ENCODE measurements at regions not wholly inside any gene's neighbourhood (a gene's known extent, or its start where the extent isn't known, plus 50 kb on each side); places are given as distances from the start of the nearest gene placed in this dataset.

DNA sequence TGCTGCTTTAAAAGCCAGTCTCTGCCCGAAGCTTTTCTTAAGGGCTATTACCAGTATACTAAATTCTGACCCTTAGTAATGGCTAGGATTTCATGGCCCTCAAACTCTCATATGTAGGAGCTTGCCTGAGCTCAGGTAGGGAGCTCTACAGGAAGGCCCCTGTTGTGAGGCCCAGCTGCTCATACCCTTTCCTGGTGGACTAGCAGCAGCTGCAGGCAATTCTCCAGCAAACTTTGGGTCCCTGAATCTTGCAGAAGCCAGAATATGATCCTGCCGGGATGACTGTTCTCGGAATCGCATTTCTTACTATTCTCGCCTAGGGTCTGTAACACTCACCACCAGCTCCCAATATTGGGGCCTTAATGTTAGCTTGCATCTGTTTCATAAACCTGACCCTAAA is 106.4 kb upstream of the SERTAD2 start:
- 97 to 98% methylated on average over 5 of the region's 5 CpGs for WGBS, 2 donors
- Histone ChIP-seq H3K4me3 (no peak overlapping the region), H3K27me3 (no peaks in the 10 kb centered on the region), H3K27ac (no peak overlapping the region), H3K4me1 (peaks cover 0 to 8% (median under 1%) of the 10 kb centered on the region in 4 donors), H3K36me3 (no peaks in the 10 kb centered on the region), H3K9me3 (no peaks in the 10 kb centered on the region)
- DNase-seq, result no peak
- TF ChIP-seq POLR2A (IDR thresholded peaks at IDR 0.05), result no peak
- TF ChIP-seq POLR2AphosphoS5 (IDR thresholded peaks at IDR 0.05), result no peak
- no peak for TF ChIP-seq EP300 (IDR thresholded peaks at IDR 0.05)
- TF ChIP-seq, protein P1, sequence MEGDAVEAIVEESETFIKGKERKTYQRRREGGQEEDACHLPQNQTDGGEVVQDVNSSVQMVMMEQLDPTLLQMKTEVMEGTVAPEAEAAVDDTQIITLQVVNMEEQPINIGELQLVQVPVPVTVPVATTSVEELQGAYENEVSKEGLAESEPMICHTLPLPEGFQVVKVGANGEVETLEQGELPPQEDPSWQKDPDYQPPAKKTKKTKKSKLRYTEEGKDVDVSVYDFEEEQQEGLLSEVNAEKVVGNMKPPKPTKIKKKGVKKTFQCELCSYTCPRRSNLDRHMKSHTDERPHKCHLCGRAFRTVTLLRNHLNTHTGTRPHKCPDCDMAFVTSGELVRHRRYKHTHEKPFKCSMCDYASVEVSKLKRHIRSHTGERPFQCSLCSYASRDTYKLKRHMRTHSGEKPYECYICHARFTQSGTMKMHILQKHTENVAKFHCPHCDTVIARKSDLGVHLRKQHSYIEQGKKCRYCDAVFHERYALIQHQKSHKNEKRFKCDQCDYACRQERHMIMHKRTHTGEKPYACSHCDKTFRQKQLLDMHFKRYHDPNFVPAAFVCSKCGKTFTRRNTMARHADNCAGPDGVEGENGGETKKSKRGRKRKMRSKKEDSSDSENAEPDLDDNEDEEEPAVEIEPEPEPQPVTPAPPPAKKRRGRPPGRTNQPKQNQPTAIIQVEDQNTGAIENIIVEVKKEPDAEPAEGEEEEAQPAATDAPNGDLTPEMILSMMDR (IDR thresholded peaks at IDR 0.05), result no peak
- intact Hi-C loops (cut with DNase I), result no loop called here

DNA sequence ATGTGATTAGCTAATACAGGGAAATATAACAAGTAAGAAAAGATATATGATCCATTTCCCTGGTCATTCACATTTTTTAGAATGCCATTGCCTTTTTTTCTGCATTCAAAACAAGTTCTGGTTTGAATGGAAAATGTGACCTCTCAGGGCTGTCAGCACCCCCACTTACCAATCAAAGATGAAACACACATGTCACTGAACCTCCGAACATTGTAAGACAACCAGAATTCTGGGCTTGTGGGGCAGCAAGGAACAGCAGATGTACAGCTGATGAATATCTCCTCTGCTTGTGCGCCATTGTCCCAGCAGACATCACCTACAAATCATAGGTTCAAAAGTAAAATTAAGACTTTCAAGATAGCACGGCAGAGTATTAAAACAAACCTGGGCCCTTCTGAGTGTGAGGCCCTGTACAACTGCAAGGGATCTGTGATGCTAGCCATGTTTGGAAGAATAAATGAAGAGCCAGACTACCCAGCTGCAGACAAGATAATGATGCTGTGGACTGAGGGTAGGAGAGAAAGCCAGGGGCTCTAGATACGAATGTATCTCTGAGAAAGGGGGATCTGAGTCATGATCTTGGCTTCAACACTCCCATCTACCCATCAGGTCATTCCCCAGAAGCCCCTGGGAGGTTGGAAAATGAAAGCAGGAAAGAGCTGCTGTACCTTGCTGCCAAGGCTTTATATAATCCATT is 108.7 kb upstream of the SERTAD2 start:
- WGBS, 2 donors, result 84 to 87% methylated on average over 4 of the region's 4 CpGs
- H3K4me1 ChIP-seq, result peaks cover 0 to 25% (median 6%) of the 10 kb centered on the region in 4 donors
- H3K27me3 ChIP-seq, result no peaks in the 10 kb centered on the region
- intact Hi-C loops (cut with DNase I), result no loop called here
- no peak for DNase-seq
- no peak overlapping the region for H3K4me3 ChIP-seq
- peak overlapping the region in 1 of 4 donors; percentile 10 for H3K27ac ChIP-seq
- no peaks in the 10 kb centered on the region for H3K9me3 ChIP-seq
- no peaks in the 10 kb centered on the region for H3K36me3 ChIP-seq
- TF ChIP-seq, protein P1 (IDR thresholded peaks at IDR 0.05), result no peak
- TF ChIP-seq POLR2A (IDR thresholded peaks at IDR 0.05), result no peak
- no peak for TF ChIP-seq POLR2AphosphoS5 (IDR thresholded peaks at IDR 0.05)
- TF ChIP-seq EP300 (IDR thresholded peaks at IDR 0.05), result no peak

DNA sequence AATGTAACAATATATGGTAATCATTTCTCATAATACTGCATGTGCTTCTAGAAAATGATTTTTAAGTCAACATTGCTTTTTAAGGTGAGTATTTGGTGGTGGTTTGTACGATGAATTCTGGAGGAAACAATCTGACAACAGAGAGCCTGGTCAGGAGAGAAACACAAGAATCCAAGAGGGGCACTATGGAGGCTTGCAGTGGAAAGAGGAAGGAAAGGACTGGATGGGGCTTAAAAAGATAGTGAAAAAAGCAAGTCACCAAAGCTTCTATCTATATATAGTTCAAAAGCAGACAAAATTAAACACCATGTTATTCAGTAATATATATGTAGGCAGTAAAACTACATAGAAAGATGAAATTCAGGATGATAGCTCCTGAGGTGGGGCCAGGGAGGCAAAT is 109.4 kb upstream of the SERTAD2 start:
- Histone ChIP-seq H3K27me3 (no peaks in the 10 kb centered on the region), H3K9me3 (no peaks in the 10 kb centered on the region), H3K27ac (peak overlapping the region in 3 of 4 donors; percentile 10 to 98 (median 96)), H3K4me1 (peaks cover 0 to 25% (median 6%) of the 10 kb centered on the region in 4 donors), H3K4me3 (no peak overlapping the region), H3K36me3 (no peaks in the 10 kb centered on the region)
- intact Hi-C loops (cut with DNase I), result no loop called here
- 53 to 72% methylated on average over 1 of the region's 1 CpG for WGBS, 2 donors
- DNase-seq, result no peak
- TF ChIP-seq POLR2A (IDR thresholded peaks at IDR 0.05) (no peak), POLR2AphosphoS5 (IDR thresholded peaks at IDR 0.05) (no peak), EP300 (IDR thresholded peaks at IDR 0.05) (no peak)
- TF ChIP-seq, protein P1 (IDR thresholded peaks at IDR 0.05), result no peak

DNA sequence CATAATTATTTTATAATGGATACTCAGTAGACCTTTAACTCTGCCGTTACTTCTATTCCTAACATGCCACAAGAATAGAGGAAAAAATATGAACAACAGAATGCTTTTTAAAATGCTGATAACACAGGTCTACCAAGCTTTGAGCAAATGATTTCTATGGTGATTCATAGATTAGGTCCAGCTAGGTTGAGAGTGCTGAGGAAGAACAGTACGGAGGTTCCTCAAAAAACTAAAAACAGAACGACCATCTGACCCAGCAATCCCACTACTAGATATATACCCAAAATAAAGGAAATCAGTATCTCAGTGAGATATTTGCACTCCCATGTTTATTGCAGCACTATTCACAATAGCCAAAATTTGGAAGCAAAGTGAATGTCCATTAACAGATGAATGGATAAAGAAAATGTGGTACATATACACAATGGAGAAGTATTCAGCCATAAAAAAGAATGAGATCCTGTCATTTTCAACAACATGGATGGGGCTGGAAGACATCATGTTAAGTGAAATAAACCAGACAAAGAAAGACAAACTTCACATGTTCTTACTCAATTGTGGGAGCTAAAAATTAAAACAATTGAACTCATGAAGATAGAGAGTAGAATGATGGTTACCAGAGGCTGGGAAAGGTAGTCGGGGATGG is 111.6 kb upstream of the SERTAD2 start:
- no peaks in the 10 kb centered on the region for H3K27me3 ChIP-seq
- intact Hi-C loops (cut with DNase I), result no loop called here
- 81 to 83% methylated on average over 4 of the region's 4 CpGs for WGBS, 2 donors
- H3K36me3 ChIP-seq, result no peaks in the 10 kb centered on the region
- peak overlapping the region in 3 of 4 donors; percentile 45 to 98 (median 96) for H3K27ac ChIP-seq
- H3K9me3 ChIP-seq, result no peaks in the 10 kb centered on the region
- DNase-seq, result no peak
- no peak overlapping the region for H3K4me3 ChIP-seq
- peaks cover 0 to 45% (median 15%) of the 10 kb centered on the region in 4 donors for H3K4me1 ChIP-seq
- TF ChIP-seq EP300 (IDR thresholded peaks at IDR 0.05) (no peak), POLR2AphosphoS5 (IDR thresholded peaks at IDR 0.05) (peak in 1 of 4 donors; percentile 6), POLR2A (IDR thresholded peaks at IDR 0.05) (no peak)

Data from sigmoid colon (tissue), 6 donors.